DOHH2 (cell line): ENCODE measurements at regions not wholly inside any gene's neighbourhood (a gene's known extent, or its start where the extent isn't known, plus 50 kb on each side); places are given as distances from the start of the nearest gene placed in this dataset.

ENCODE experiments used
- H3F3A ChIP-seq: fragments of 200-600 bp; sonication (generic), shearing (Covaris generic); 2 replicates; pipeline ENCODE4 v1.6.0; 2016; ENCODE audit warnings: antibody characterized with exemption, mild to moderate bottlenecking; ENCODE audit not compliant: control insufficient read depth, insufficient read depth
- H3K27ac ChIP-seq: fragments of 200-600 bp; sonication (generic); 2 replicates; pipeline ENCODE4 v1.5.1; 2014; ENCODE audit warnings: low read depth, mild to moderate bottlenecking, low read length, moderate library complexity
- H3K27me3 ChIP-seq: fragments of 200-600 bp; sonication (generic); 2 replicates; pipeline ENCODE4 v1.6.1; 2014; ENCODE audit warnings: mild to moderate bottlenecking, low read length, mixed read lengths; ENCODE audit not compliant: control insufficient read depth
- H3K36me3 ChIP-seq: fragments of 200-600 bp; sonication (generic); 2 replicates; pipeline ENCODE4 v1.6.1; 2014; ENCODE audit warnings: mild to moderate bottlenecking, low read length, moderate library complexity, mixed read lengths; ENCODE audit not compliant: control insufficient read depth
- H3K4me1 ChIP-seq: fragments of 200-600 bp; sonication (generic); 2 replicates; pipeline ENCODE4 v1.6.1; 2014; ENCODE audit warnings: mild to moderate bottlenecking, low read length, mixed read lengths; ENCODE audit not compliant: control insufficient read depth
- H3K4me2 ChIP-seq: fragments of 200-600 bp; sonication (generic); 2 replicates; pipeline ENCODE4 v1.6.0; 2014; ENCODE audit warnings: mild to moderate bottlenecking, low read length, moderate library complexity
- H3K4me3 ChIP-seq: fragments of 200-600 bp; sonication (generic); 2 replicates; pipeline ENCODE4 v1.5.1; 2014; ENCODE audit warnings: mild to moderate bottlenecking, low read length, mixed read lengths
- H3K79me2 ChIP-seq: fragments of 200-600 bp; sonication (generic); 2 replicates; pipeline ENCODE4 v1.6.1; 2014; ENCODE audit warnings: mild to moderate bottlenecking, low read length, mixed read lengths; ENCODE audit not compliant: control insufficient read depth
- H3K9me2 ChIP-seq: fragments of 200-600 bp; sonication (generic); replicated peaks from 2 replicates; pipeline ENCODE4 v1.6.1; 2014; ENCODE audit warnings: mild to moderate bottlenecking, low read length, mixed read lengths; ENCODE audit not compliant: control insufficient read depth
- H3K9me3 ChIP-seq: fragments of 200-600 bp; sonication (generic); 2 replicates; pipeline ENCODE4 v1.6.1; 2014; ENCODE audit warnings: antibody characterized with exemption, low read length, mixed read lengths; ENCODE audit not compliant: control insufficient read depth, insufficient read depth
- H4K20me1 ChIP-seq: fragments of 200-600 bp; sonication (generic); 2 replicates; pipeline ENCODE4 v1.6.0; 2014; ENCODE audit warnings: low read depth, mild to moderate bottlenecking, antibody characterized with exemption, low read length, moderate library complexity; ENCODE audit not compliant: control insufficient read depth, insufficient read depth
- CTCF ChIP-seq: fragments of 200-600 bp; sonication (generic); IDR thresholded peaks from one replicate; pipeline ENCODE4 v1.5.1; 2014; ENCODE audit warnings: antibody characterized with exemption, mild to moderate bottlenecking, low read depth, low read length; ENCODE audit not compliant: poor library complexity, severe bottlenecking
- EZH2phosphoT487 ChIP-seq: fragments of 200-600 bp; sonication (generic); IDR thresholded peaks from 2 replicates; pipeline ENCODE4 v1.6.1; 2017; ENCODE audit warnings: borderline replicate concordance, mild to moderate bottlenecking, antibody characterized with exemption, low read length, moderate library complexity, mixed read lengths

DNA sequence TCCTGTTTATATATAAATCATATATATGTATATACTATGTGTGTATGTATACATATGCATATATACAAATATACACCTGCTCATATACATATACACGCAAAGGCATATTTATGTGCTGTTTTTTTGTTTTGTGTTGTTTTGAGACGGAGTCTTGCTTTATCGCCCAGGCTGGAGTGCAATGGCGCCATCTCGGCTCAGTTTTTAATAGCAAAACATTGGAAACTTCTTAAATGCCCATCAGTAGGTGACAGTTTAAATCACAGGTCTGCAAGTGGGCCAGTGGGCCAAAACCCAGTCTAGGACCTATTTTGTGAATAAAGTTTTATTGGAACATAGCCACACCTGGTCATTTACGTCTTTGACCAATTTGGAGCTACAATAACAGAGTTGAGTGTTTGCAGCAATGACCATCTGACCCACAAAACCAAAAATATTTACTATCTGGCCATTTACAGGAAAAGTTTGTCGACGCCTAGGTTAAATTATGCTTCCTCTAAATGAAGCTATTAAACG lies 132.3 kb downstream of the TOMM20 start:
- Histone ChIP-seq H3K4me3 (no peak overlapping the region), H3K36me3 (no peaks in the 10 kb centered on the region), H3K27ac (no peak overlapping the region), H3K4me2 (no peak overlapping the region), H3K27me3 (no peaks in the 10 kb centered on the region), H3K4me1 (no peaks in the 10 kb centered on the region), H4K20me1 (no peaks in the 10 kb centered on the region), H3K9me3 (no peaks in the 10 kb centered on the region), H3K9me2 (no peaks in the 10 kb centered on the region), H3K79me2 (no peaks in the 10 kb centered on the region), H3F3A (no peaks in the 10 kb centered on the region)
- TF ChIP-seq CTCF (no peak), EZH2phosphoT487 (no peak)

GRCh38 chr1:234994436-234995295 lies 134.0 kb downstream of the TOMM20 start:
- Histone ChIP-seq H3K79me2 (no peaks in the 10 kb centered on the region), H4K20me1 (no peaks in the 10 kb centered on the region), H3K4me1 (no peaks in the 10 kb centered on the region), H3K4me2 (no peak overlapping the region), H3K27ac (no peak overlapping the region), H3K9me3 (no peaks in the 10 kb centered on the region), H3K27me3 (no peaks in the 10 kb centered on the region), H3K36me3 (no peaks in the 10 kb centered on the region), H3F3A (no peaks in the 10 kb centered on the region), H3K9me2 (no peaks in the 10 kb centered on the region), H3K4me3 (no peak overlapping the region)
- TF ChIP-seq CTCF: no peak
- no peak for TF ChIP-seq EZH2phosphoT487

DNA sequence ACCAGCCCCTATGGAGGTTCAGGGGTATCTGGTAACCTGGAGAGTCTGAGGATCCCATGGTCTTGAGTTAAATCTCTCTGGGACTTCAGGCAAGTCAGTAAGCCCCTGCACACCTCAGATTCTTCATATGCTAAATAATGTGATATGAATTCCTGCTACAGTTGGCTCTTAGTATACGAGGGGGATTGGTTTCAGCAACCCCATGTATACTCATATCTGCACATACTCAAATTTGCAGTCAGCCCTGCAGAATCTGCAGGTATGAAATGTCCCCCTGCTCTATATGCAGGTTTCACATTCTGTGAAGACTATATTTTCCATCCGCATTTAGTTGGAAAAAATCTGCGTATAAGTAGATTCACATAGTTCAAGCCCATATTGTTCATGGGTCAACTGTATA lies 136.6 kb downstream of the TOMM20 start:
- Histone ChIP-seq H3K27me3 (no peaks in the 10 kb centered on the region), H3F3A (no peaks in the 10 kb centered on the region), H4K20me1 (no peaks in the 10 kb centered on the region), H3K4me2 (no peak overlapping the region), H3K36me3 (no peaks in the 10 kb centered on the region), H3K4me1 (peaks cover 5% of the 10 kb centered on the region), H3K4me3 (no peak overlapping the region), H3K79me2 (no peaks in the 10 kb centered on the region), H3K27ac (no peak overlapping the region), H3K9me3 (no peaks in the 10 kb centered on the region), H3K9me2 (no peaks in the 10 kb centered on the region)
- TF ChIP-seq EZH2phosphoT487 (no peak), CTCF (no peak)
